C4-2B (cell line): ENCODE measurements at regions not wholly inside any gene's neighbourhood (a gene's known extent, or its start where the extent isn't known, plus 50 kb on each side); places are given as distances from the start of the nearest gene placed in this dataset.

Experiments
- ZFX ChIP-seq: fragments of 450-650 bp; IDR thresholded peaks from 2 replicates; pipeline ENCODE4 v1.6.1; 2017
- TF ChIP-seq, protein P1 (sequence below): fragments of 450-650 bp; conservative IDR thresholded peaks from 2 replicates; pipeline ENCODE4 v1.5.1; 2017; ENCODE audit warnings: mild to moderate bottlenecking

DNA sequence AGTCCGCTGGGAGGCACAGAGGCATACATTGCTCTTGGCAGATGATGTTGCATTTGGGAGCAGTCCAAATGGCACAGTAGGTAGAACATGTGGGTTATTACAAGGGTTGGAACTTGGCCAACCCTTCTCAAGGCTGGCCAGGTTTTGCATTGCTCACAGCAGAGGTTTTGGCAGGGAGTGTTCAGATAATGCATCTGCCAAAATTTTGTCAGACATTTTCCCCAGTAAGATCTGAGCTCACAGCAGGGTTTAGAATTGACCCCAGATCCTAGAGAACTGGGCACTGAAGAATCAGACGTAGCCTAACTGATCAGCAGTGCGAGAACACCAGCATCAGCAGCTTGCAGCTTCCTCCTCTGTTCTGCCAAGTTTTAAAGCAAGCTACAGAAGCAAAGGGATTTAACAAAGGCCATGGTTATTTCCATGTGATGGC lies 468.8 kb upstream of the KIF2B start:
- TF ChIP-seq, protein P1, sequence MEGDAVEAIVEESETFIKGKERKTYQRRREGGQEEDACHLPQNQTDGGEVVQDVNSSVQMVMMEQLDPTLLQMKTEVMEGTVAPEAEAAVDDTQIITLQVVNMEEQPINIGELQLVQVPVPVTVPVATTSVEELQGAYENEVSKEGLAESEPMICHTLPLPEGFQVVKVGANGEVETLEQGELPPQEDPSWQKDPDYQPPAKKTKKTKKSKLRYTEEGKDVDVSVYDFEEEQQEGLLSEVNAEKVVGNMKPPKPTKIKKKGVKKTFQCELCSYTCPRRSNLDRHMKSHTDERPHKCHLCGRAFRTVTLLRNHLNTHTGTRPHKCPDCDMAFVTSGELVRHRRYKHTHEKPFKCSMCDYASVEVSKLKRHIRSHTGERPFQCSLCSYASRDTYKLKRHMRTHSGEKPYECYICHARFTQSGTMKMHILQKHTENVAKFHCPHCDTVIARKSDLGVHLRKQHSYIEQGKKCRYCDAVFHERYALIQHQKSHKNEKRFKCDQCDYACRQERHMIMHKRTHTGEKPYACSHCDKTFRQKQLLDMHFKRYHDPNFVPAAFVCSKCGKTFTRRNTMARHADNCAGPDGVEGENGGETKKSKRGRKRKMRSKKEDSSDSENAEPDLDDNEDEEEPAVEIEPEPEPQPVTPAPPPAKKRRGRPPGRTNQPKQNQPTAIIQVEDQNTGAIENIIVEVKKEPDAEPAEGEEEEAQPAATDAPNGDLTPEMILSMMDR: no peak
- TF ChIP-seq ZFX: no peak
